ENCODE measurements at regions not wholly inside any gene's neighbourhood (a gene's known extent, or its start where the extent isn't known, plus 50 kb on each side); places are given as distances from the start of the nearest gene placed in this dataset.

- Histone ChIP-seq H3K9me3 (no peaks in the 10 kb centered on the region), H3K4me1 (peaks cover 0 to 50% (median 27%) of the 10 kb centered on the region in 12 donors), H3K27me3 (no peaks in the 10 kb centered on the region), H3K4me3 (no peak overlapping the region), H3K27ac (peak overlapping the region in 1 of 12 donors; percentile 42), H3K36me3 (no peaks in the 10 kb centered on the region)
- ATAC-seq (no peak), DNase-seq (no peak)
- WGBS, 4 donors, result 28 to 36% (median 30%) methylated on average over 3 of the region's 3 CpGs
- intact Hi-C loops (cut with DNase I), result loop anchor here in 6 of 10 donors (5.0 to 10.0 kb wide), 3 partner anchors 39 to 64 kb away; partner anchors contain the start of gene RTN4 (in 2 of the 6)
- no peak for TF ChIP-seq POLR2A (IDR thresholded peaks at IDR 0.05)
- TF ChIP-seq CTCF (IDR thresholded peaks at IDR 0.05), result no peak
These were observed 68.4 kb upstream of the RTN4 start for GRCh38 chr2:55118643-55119083.

- WGBS, 4 donors, result 85 to 92% (median 91%) methylated on average over 7 of the region's 7 CpGs
- TF ChIP-seq CTCF (IDR thresholded peaks at IDR 0.05) (no peak), POLR2A (IDR thresholded peaks at IDR 0.05) (no peak)
- DNase-seq (no peak), ATAC-seq (no peak)
- Histone ChIP-seq H3K27ac (no peak overlapping the region), H3K9me3 (no peaks in the 10 kb centered on the region), H3K4me1 (peaks cover under 1 to 61% (median 40%) of the 10 kb centered on the region in 12 donors), H3K4me3 (no peak overlapping the region), H3K36me3 (no peaks in the 10 kb centered on the region), H3K27me3 (no peaks in the 10 kb centered on the region)
- intact Hi-C loops (cut with DNase I), result loop anchor here in 6 of 10 donors (5.0 to 10.0 kb wide), 3 partner anchors 40 to 62 kb away; partner anchors contain the start of gene RTN4 (in 2 of the 6)
These were observed 66.7 kb upstream of the RTN4 start for GRCh38 chr2:55116966-55117365.

- no peak overlapping the region for H3K4me3 ChIP-seq
- DNase-seq, result no peak
- no peaks in the 10 kb centered on the region for H3K36me3 ChIP-seq
- WGBS, 4 donors, result 84 to 100% (median 97%) methylated on average over 1 of the region's 1 CpG
- no peaks in the 10 kb centered on the region for H3K9me3 ChIP-seq
- no peak for TF ChIP-seq POLR2A (IDR thresholded peaks at IDR 0.05)
- no peak for TF ChIP-seq CTCF (IDR thresholded peaks at IDR 0.05)
- intact Hi-C loops (cut with DNase I), result loop anchor here in 6 of 10 donors (5.0 to 10.0 kb wide), 3 partner anchors 41 to 62 kb away; partner anchors contain the start of gene RTN4 (in 2 of the 6)
- ATAC-seq, result no peak
- peaks cover 4 to 61% (median 44%) of the 10 kb centered on the region in 12 donors for H3K4me1 ChIP-seq
- H3K27ac ChIP-seq, result no peak overlapping the region
- no peaks in the 10 kb centered on the region for H3K27me3 ChIP-seq
These were observed 66.3 kb upstream of the RTN4 start for GRCh38 chr2:55116598-55116964.

- H3K27ac ChIP-seq, result no peak overlapping the region
- TF ChIP-seq CTCF (IDR thresholded peaks at IDR 0.05) (no peak), POLR2A (IDR thresholded peaks at IDR 0.05) (no peak)
- 69 to 90% (median 80%) methylated on average over 4 of the region's 4 CpGs for WGBS, 4 donors
- intact Hi-C loops (cut with DNase I), result loop anchor here in 6 of 10 donors (5.0 to 10.0 kb wide), 3 partner anchors 41 to 61 kb away; partner anchors contain the start of gene RTN4 (in 2 of the 6)
- ATAC-seq (no peak), DNase-seq (no peak)
- no peaks in the 10 kb centered on the region for H3K27me3 ChIP-seq
- H3K36me3 ChIP-seq, result no peaks in the 10 kb centered on the region
- H3K9me3 ChIP-seq, result no peaks in the 10 kb centered on the region
- peaks cover 4 to 60% (median 46%) of the 10 kb centered on the region in 12 donors for H3K4me1 ChIP-seq
- H3K4me3 ChIP-seq, result no peak overlapping the region
These were observed 65.7 kb upstream of the RTN4 start for GRCh38 chr2:55115761-55116597.
